CD4-positive, alpha-beta T cell (primary cell): ENCODE measurements at regions not wholly inside any gene's neighbourhood (a gene's known extent, or its start where the extent isn't known, plus 50 kb on each side); places are given as distances from the start of the nearest gene placed in this dataset.

Experiments used
- ATAC-seq: fragments of 200-7000 bp; cut with Tn5 transposase; one replicate; pipeline ENCODE4 v1.10.0; 2022; ENCODE audit warnings: mild to moderate bottlenecking; ENCODE audit not compliant: poor library complexity
- CTCF ChIA-PET: fragments of 350-600 bp; sonication (Branson Sonifier 250); formaldehyde crosslinking; loops from one replicate; lab custom pipeline; 2021; ENCODE audit warnings: antibody characterized with exemption, inconsistent platforms; lab: Charles Lee
- POLR2A ChIA-PET: fragments of 350-600 bp; sonication (Branson Sonifier 250); formaldehyde crosslinking; loops from one replicate; lab custom pipeline; 2021; ENCODE audit warnings: antibody characterized with exemption, inconsistent platforms; lab: Charles Lee
- DNase-seq, 14 experiments: peaks; one replicate each; pipeline ENCODE4 v3.0.0-alpha.2; 2013 to 2020; ENCODE audit warnings: mixed read lengths in 2 of 14
- H3K27ac ChIP-seq, 2 donors: one replicate each; pipeline versions ENCODE4 v1.5.1 to v1.7.0; 2013; ENCODE audit warnings: low read length in 2 of 2, low read depth in 1 of 2, mild to moderate bottlenecking in 1 of 2
- H3K27me3 ChIP-seq, 2 experiments: 1 replicate in 1 of 2; 2 replicates in 1 of 2; pipeline versions ENCODE4 v1.6.1 to v1.7.0; 2013; ENCODE audit warnings: low read length in 2 of 2, control low read depth in 1 of 2, mild to moderate bottlenecking in 1 of 2, moderate library complexity in 1 of 2; ENCODE audit not compliant: insufficient read depth in 2 of 2, control insufficient read depth in 1 of 2
- H3K36me3 ChIP-seq: one replicate; pipeline ENCODE4 v1.6.1; 2013; ENCODE audit warnings: low read length, control low read depth; ENCODE audit not compliant: insufficient read depth
- H3K4me1 ChIP-seq: one replicate; pipeline ENCODE4 v1.6.1; 2013; ENCODE audit warnings: low read length, control low read depth; ENCODE audit not compliant: insufficient read depth
- H3K4me3 ChIP-seq: one replicate; pipeline ENCODE4 v1.5.1; 2013; ENCODE audit warnings: mild to moderate bottlenecking, low read length, moderate library complexity
- H3K9me3 ChIP-seq, 2 experiments: 1 replicate in 1 of 2; 2 replicates in 1 of 2; pipeline versions ENCODE4 v1.6.1 to v1.7.0; 2013; ENCODE audit warnings: low read length in 2 of 2, mild to moderate bottlenecking in 2 of 2, control low read depth in 1 of 2, moderate library complexity in 1 of 2; ENCODE audit not compliant: control insufficient read depth in 1 of 2, insufficient read depth in 1 of 2
- H3K27ac Mint-ChIP-seq: one replicate; pipeline ENCODE4 v1.8.0; 2020; ENCODE audit warnings: mixed read lengths
- H3K27me3 Mint-ChIP-seq: one replicate; pipeline ENCODE4 v1.8.0; 2021; ENCODE audit warnings: mixed read lengths
- H3K36me3 Mint-ChIP-seq: one replicate; pipeline ENCODE4 v1.8.0; 2021; ENCODE audit warnings: low read depth, mixed read lengths
- H3K4me1 Mint-ChIP-seq: one replicate; pipeline ENCODE4 v1.8.0; 2021; ENCODE audit warnings: low read depth, mixed read lengths
- H3K4me3 Mint-ChIP-seq: one replicate; pipeline ENCODE4 v1.8.0; 2020; ENCODE audit warnings: mild to moderate bottlenecking, mixed read lengths
- H3K9me3 Mint-ChIP-seq: one replicate; pipeline ENCODE4 v1.8.0; 2020; ENCODE audit warnings: mixed read lengths
- intact Hi-C, 2 experiments: fragments of 100-400 bp; cut with DNase I in 1 of 2; cut with micrococcal nuclease in 1 of 2; formaldehyde crosslinking; loops; one replicate each; pipeline versions ENCODE4 v1.15.1 to v1.9.0; 2023 to 2025; cut with DNase I, micrococcal nuclease
- TF ChIP-seq, protein P1 (sequence below): fragments of 200-600 bp; IDR thresholded peaks from one replicate; pipeline ENCODE4 v1.8.0; 2022; ENCODE audit warnings: antibody characterized with exemption, mild to moderate bottlenecking

GRCh38 chr5:142253938-142254337, 70.9 kb downstream of the SPRY4 start:
- H3K9me3 ChIP-seq, result peaks cover 0 to 4% of the 10 kb centered on the region in 2 experiments
- TF ChIP-seq, protein P1, sequence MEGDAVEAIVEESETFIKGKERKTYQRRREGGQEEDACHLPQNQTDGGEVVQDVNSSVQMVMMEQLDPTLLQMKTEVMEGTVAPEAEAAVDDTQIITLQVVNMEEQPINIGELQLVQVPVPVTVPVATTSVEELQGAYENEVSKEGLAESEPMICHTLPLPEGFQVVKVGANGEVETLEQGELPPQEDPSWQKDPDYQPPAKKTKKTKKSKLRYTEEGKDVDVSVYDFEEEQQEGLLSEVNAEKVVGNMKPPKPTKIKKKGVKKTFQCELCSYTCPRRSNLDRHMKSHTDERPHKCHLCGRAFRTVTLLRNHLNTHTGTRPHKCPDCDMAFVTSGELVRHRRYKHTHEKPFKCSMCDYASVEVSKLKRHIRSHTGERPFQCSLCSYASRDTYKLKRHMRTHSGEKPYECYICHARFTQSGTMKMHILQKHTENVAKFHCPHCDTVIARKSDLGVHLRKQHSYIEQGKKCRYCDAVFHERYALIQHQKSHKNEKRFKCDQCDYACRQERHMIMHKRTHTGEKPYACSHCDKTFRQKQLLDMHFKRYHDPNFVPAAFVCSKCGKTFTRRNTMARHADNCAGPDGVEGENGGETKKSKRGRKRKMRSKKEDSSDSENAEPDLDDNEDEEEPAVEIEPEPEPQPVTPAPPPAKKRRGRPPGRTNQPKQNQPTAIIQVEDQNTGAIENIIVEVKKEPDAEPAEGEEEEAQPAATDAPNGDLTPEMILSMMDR, result no peak
- ChIA-PET CTCF (interaction anchor here (0.6 kb wide), 1 partner anchor 197 kb away, joined by 3 read pairs; no protein-coding TSS in a partner anchor), POLR2A (no interaction called here)
- no peak overlapping the region for H3K4me3 Mint-ChIP-seq
- H3K36me3 Mint-ChIP-seq, result no peaks in the 10 kb centered on the region
- H3K9me3 Mint-ChIP-seq, result no peaks in the 10 kb centered on the region
- intact Hi-C loops, result no loop called here
- no peak overlapping the region for H3K27ac ChIP-seq
- H3K27me3 ChIP-seq, result peaks cover 0 to 3% of the 10 kb centered on the region in 2 experiments
- no peaks in the 10 kb centered on the region for H3K27me3 Mint-ChIP-seq
- no peaks in the 10 kb centered on the region for H3K36me3 ChIP-seq
- no peaks in the 10 kb centered on the region for H3K4me1 Mint-ChIP-seq
- no peak for ATAC-seq
- H3K4me1 ChIP-seq, result no peaks in the 10 kb centered on the region
- DNase-seq, result no peak
- no peak overlapping the region for H3K27ac Mint-ChIP-seq
- no peak overlapping the region for H3K4me3 ChIP-seq

DNA sequence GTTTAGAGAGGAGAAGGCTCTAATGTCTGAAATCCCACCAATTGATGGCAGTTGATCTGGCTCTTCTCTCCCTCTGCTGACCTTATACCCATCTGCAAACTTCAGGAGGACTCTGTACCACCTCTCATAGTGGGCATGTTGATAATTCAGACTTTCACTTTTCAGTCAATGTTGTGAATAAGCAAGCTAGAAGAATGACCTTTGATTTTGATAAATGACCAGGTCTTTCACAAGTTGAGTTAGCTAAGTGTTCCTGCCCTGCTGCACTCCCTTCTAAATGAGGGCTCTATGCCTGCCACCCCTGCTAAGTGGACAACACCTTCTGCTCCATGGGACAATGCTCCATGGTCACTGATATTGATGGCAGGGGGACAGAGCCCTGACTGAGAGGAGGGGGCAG, 74.7 kb downstream of the SPRY4 start:
- no peak overlapping the region for H3K27ac ChIP-seq
- Mint-ChIP-seq H3K4me1 (no peaks in the 10 kb centered on the region), H3K36me3 (no peaks in the 10 kb centered on the region), H3K4me3 (no peak overlapping the region), H3K27ac (no peak overlapping the region), H3K9me3 (no peaks in the 10 kb centered on the region), H3K27me3 (no peaks in the 10 kb centered on the region)
- ChIA-PET CTCF (no interaction called here), POLR2A (no interaction called here)
- H3K36me3 ChIP-seq, result no peaks in the 10 kb centered on the region
- ATAC-seq (no peak), DNase-seq (no peak)
- TF ChIP-seq, protein P1, result no peak
- H3K4me1 ChIP-seq, result no peaks in the 10 kb centered on the region
- intact Hi-C loops, result no loop called here
- H3K27me3 ChIP-seq, result no peaks in the 10 kb centered on the region
- H3K9me3 ChIP-seq, result no peaks in the 10 kb centered on the region
- H3K4me3 ChIP-seq, result no peak overlapping the region

DNA sequence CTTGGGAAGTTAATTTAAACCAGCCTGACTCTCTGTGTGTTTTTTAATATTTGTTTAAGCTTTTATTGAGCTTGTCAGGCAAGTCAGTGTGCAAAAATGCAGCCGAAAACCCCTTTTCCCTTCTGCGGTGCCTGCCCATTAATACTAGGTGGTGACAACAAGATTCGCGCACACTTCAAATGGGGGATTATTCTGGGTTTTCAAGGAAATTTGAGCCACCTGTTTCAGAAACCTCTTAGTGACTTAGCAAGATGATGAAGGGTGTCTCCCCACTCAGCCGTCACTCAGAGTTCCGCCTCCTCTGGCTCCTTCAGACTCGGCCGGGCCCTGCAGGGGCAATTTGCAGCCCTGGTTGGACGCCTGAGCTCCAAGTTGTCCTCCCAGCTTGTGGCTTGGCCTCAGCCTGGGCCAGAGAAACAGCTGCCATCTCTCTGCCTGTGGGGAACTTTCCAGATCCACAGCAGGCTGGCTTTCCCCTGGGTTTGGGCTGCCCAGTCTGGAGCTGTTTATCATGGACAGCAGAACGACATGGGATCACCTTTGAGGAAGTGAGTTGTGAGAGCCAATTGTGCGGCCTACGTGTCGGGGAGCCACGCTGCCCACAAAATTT, 75.9 kb downstream of the SPRY4 start:
- POLR2A ChIA-PET, result no interaction called here
- H3K36me3 ChIP-seq, result no peaks in the 10 kb centered on the region
- Mint-ChIP-seq H3K4me3 (no peak overlapping the region), H3K9me3 (no peaks in the 10 kb centered on the region), H3K27ac (no peak overlapping the region), H3K27me3 (no peaks in the 10 kb centered on the region), H3K4me1 (no peaks in the 10 kb centered on the region), H3K36me3 (no peaks in the 10 kb centered on the region)
- no peaks in the 10 kb centered on the region for H3K4me1 ChIP-seq
- DNase-seq (no peak), ATAC-seq (no peak)
- H3K27me3 ChIP-seq, result no peaks in the 10 kb centered on the region
- H3K9me3 ChIP-seq, result no peaks in the 10 kb centered on the region
- CTCF ChIA-PET, result no interaction called here
- H3K4me3 ChIP-seq, result no peak overlapping the region
- TF ChIP-seq, protein P1, result no peak
- intact Hi-C loops, result no loop called here
- no peak overlapping the region for H3K27ac ChIP-seq
